Suprapubic skin (tissue), 4 donors: ENCODE measurements at regions not wholly inside any gene's neighbourhood (a gene's known extent, or its start where the extent isn't known, plus 50 kb on each side); places are given as distances from the start of the nearest gene placed in this dataset.

ENCODE experiments used
- EP300 ChIP-seq: sonication (generic); formaldehyde crosslinking; IDR thresholded peaks from one replicate; pipeline ENCODE4 v1.6.1; 2017; ENCODE audit warnings: antibody characterized with exemption
- POLR2A ChIP-seq, 2 donors: fragments of 450-650 bp; IDR thresholded peaks; one replicate each; pipeline ENCODE4 v1.6.1; 2017; ENCODE audit warnings: antibody characterized with exemption in 2 of 2, mild to moderate bottlenecking in 2 of 2, moderate library complexity in 2 of 2
- POLR2AphosphoS5 ChIP-seq, 3 donors: sonication (generic); formaldehyde crosslinking; IDR thresholded peaks; one replicate each; pipeline ENCODE4 v1.6.1; 2017; ENCODE audit warnings: antibody characterized with exemption in 3 of 3
- TF ChIP-seq, protein P1 (sequence below), 2 donors: fragments of 200-600 bp in 1 of 2; fragments of 450-650 bp in 1 of 2; sonication (generic) in 1 of 2; IDR thresholded peaks; one replicate each; pipeline ENCODE4 v1.5.1; 2016 to 2019; ENCODE audit warnings: antibody characterized with exemption in 2 of 2, mild to moderate bottlenecking in 1 of 2, moderate library complexity in 1 of 2

DNA sequence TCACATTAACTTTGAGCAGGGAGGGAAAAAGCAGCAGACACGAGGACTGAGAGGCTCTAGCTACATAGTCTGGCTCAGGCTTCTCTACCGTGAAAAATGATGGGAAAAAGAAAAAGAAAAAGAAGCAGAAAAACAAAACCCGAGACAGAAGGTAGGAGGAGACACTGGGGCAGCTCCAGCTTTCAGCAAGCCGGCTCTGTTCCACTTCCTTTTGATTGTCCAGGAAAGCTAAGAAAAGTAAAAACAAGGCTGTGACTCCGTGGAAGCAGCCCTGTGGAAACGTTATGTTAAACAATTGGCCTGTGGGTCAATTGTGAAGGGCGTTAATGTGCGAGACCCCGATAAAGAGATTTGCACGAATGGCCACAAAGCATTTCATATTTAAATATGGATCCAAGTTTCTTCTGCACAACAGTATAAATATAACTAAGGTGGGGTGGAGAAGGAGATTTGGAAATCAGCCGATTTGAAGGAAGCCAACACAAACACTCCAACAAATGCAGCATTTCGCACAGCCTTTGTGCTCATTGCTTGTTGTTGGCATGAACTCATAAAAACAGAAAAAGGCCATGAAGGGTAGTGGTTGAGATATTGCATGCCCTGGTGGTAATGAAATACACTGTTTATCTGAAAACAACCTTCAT lies 236.9 kb upstream of the JAG1 start:
- no peak for TF ChIP-seq POLR2A (IDR thresholded peaks at IDR 0.05)
- TF ChIP-seq, protein P1, sequence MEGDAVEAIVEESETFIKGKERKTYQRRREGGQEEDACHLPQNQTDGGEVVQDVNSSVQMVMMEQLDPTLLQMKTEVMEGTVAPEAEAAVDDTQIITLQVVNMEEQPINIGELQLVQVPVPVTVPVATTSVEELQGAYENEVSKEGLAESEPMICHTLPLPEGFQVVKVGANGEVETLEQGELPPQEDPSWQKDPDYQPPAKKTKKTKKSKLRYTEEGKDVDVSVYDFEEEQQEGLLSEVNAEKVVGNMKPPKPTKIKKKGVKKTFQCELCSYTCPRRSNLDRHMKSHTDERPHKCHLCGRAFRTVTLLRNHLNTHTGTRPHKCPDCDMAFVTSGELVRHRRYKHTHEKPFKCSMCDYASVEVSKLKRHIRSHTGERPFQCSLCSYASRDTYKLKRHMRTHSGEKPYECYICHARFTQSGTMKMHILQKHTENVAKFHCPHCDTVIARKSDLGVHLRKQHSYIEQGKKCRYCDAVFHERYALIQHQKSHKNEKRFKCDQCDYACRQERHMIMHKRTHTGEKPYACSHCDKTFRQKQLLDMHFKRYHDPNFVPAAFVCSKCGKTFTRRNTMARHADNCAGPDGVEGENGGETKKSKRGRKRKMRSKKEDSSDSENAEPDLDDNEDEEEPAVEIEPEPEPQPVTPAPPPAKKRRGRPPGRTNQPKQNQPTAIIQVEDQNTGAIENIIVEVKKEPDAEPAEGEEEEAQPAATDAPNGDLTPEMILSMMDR (IDR thresholded peaks at IDR 0.05): no peak
- no peak for TF ChIP-seq EP300
- TF ChIP-seq POLR2AphosphoS5 (IDR thresholded peaks at IDR 0.05): no peak
